SK-N-SH (cell line): ENCODE measurements at regions not wholly inside any gene's neighbourhood (a gene's known extent, or its start where the extent isn't known, plus 50 kb on each side); places are given as distances from the start of the nearest gene placed in this dataset.

ENCODE experiments used
- CTCF ChIA-PET: fragments of 300-600, 350-600 bp; formaldehyde crosslinking; extraction: SDS; loops from one replicate; lab custom pipeline; 2021; lab: Yijun Ruan, JAX
- POLR2A ChIA-PET: fragments of 350-600 bp; sonication (Branson Sonifier 250); formaldehyde crosslinking; extraction: SDS; loops from one replicate; lab custom pipeline; 2020; ENCODE audit warnings: antibody characterized with exemption, inconsistent platforms; lab: Yijun Ruan, JAX
- DNase-seq: peaks from one replicate; pipeline ENCODE4 v3.0.0; 2012
- H2AFZ ChIP-seq: fragments of 200-600 bp; sonication (generic); 2 replicates; pipeline ENCODE4 v1.8.1; 2016; ENCODE audit warnings: antibody characterized with exemption, mild to moderate bottlenecking, low read depth
- H3F3A ChIP-seq: fragments of 200-600 bp; sonication (generic); replicated peaks from 2 replicates; pipeline ENCODE3; 2016; ENCODE audit warnings: antibody characterized with exemption, mild to moderate bottlenecking; ENCODE audit not compliant: insufficient read depth
- H3K27ac ChIP-seq, 2 experiments: fragments of 200-500 bp in 1 of 2; fragments of 200-600 bp in 1 of 2; sonication (Bioruptor generic) in 1 of 2; sonication (generic), shearing (Covaris generic) in 1 of 2; 2 replicates each; pipeline versions ENCODE4 v1.5.1 to v1.6.1; 2014 to 2016; ENCODE audit warnings: low read depth in 2 of 2, inconsistent platforms in 1 of 2, low read length in 1 of 2, mild to moderate bottlenecking in 1 of 2, mixed read lengths in 1 of 2
- H3K27me3 ChIP-seq: fragments of 200-600 bp; sonication (generic), shearing (Covaris generic); 2 replicates; pipeline ENCODE4 v1.6.1; 2016; ENCODE audit warnings: mixed run types; ENCODE audit not compliant: insufficient read depth
- H3K36me3 ChIP-seq, 2 experiments: fragments of 200-500 bp in 1 of 2; fragments of 200-600 bp in 1 of 2; sonication (Bioruptor generic) in 1 of 2; sonication (generic) in 1 of 2; replicated peaks in 1 of 2; 2 replicates each; pipeline versions ENCODE3 to v1.5.1; 2014 to 2016; ENCODE audit warnings: low read length in 1 of 2, mild to moderate bottlenecking in 1 of 2; ENCODE audit not compliant: insufficient read depth in 2 of 2, control insufficient read depth in 1 of 2
- H3K4me1 ChIP-seq, 2 experiments: fragments of 200-500 bp in 1 of 2; fragments of 200-600 bp in 1 of 2; sonication (Bioruptor generic) in 1 of 2; sonication (generic), shearing (Covaris generic) in 1 of 2; 2 replicates each; pipeline versions ENCODE4 v1.5.1 to v1.6.1; 2014 to 2016; ENCODE audit warnings: low read depth in 1 of 2, low read length in 1 of 2, mixed run types in 1 of 2; ENCODE audit not compliant: insufficient read depth in 2 of 2, control insufficient read depth in 1 of 2
- H3K4me2 ChIP-seq: fragments of 200-600 bp; sonication (generic), shearing (Covaris generic); 2 replicates; pipeline ENCODE4 v1.6.1; 2017; ENCODE audit warnings: mixed run types
- H3K4me3 ChIP-seq, 2 experiments: fragments of 200-500 bp in 1 of 2; fragments of 200-600 bp in 1 of 2; sonication (Bioruptor generic) in 1 of 2; sonication (generic), shearing (Covaris generic) in 1 of 2; 2 replicates each; pipeline versions ENCODE4 v1.5.1 to v1.8.1; 2014 to 2016; ENCODE audit warnings: low read depth in 2 of 2, inconsistent platforms in 1 of 2, low read length in 1 of 2, mild to moderate bottlenecking in 1 of 2, mixed read lengths in 1 of 2, moderate library complexity in 1 of 2
- H3K79me2 ChIP-seq: fragments of 200-600 bp; sonication (generic); 2 replicates; pipeline ENCODE4 v1.8.1; 2017; ENCODE audit warnings: mild to moderate bottlenecking; ENCODE audit not compliant: insufficient read depth
- H3K9ac ChIP-seq: fragments of 200-600 bp; sonication (generic); 2 replicates; pipeline ENCODE4 v1.6.1; 2017; ENCODE audit warnings: mixed run types
- H3K9me2 ChIP-seq: fragments of 200-600 bp; sonication (generic); 2 replicates; pipeline ENCODE4 v1.6.1; 2017; ENCODE audit warnings: mixed run types
- H3K9me3 ChIP-seq: fragments of 200-600 bp; sonication (generic); 2 replicates; pipeline ENCODE4 v1.6.1; 2017; ENCODE audit warnings: mixed run types, mild to moderate bottlenecking, moderate library complexity
- H4K20me1 ChIP-seq: fragments of 200-600 bp; sonication (generic); 2 replicates; pipeline ENCODE4 v1.6.1; 2017; ENCODE audit warnings: mild to moderate bottlenecking, mixed run types; ENCODE audit not compliant: insufficient read depth
- EP300 ChIP-seq, 2 experiments: IDR thresholded peaks; 2 replicates each; pipeline versions ENCODE4 v1.4.0 to v1.6.1; 2012; ENCODE audit warnings: borderline replicate concordance in 1 of 2, low read depth in 1 of 2, low read length in 1 of 2
- FOXJ3 ChIP-seq: sonication (generic); formaldehyde crosslinking; IDR thresholded peaks from 2 replicates; pipeline ENCODE4 v1.5.1; 2020; ENCODE audit warnings: mild to moderate bottlenecking, missing genetic modification reagents
- FOXM1 ChIP-seq: IDR thresholded peaks from 2 replicates; pipeline ENCODE4 v1.4.0; 2012; ENCODE audit warnings: low read depth, mild to moderate bottlenecking
- GABPA ChIP-seq: IDR thresholded peaks from 2 replicates; pipeline ENCODE4 v1.4.0; 2012; ENCODE audit warnings: low read depth, mild to moderate bottlenecking
- GATA2 ChIP-seq: sonication (generic); formaldehyde crosslinking; IDR thresholded peaks from 2 replicates; pipeline ENCODE4 v1.5.0; 2020; ENCODE audit warnings: mild to moderate bottlenecking, missing genetic modification reagents
- JUND ChIP-seq: IDR thresholded peaks from 2 replicates; pipeline ENCODE4 v1.4.0; 2012
- MEF2A ChIP-seq: IDR thresholded peaks from 2 replicates; pipeline ENCODE4 v1.4.0; 2012; ENCODE audit warnings: low read depth, borderline replicate concordance
- POLR2AphosphoS5 ChIP-seq: IDR thresholded peaks from 2 replicates; pipeline ENCODE4 v1.6.1; 2012; ENCODE audit warnings: low read depth, low read length
- RAD21 ChIP-seq: IDR thresholded peaks from 2 replicates; pipeline ENCODE4 v1.6.1; 2012; ENCODE audit warnings: mild to moderate bottlenecking, low read length
- RCOR1 ChIP-seq: fragments of 150-350 bp; IDR thresholded peaks from 2 replicates; pipeline ENCODE4 v1.6.1; 2017; ENCODE audit warnings: antibody characterized with exemption, low read length
- RFX5 ChIP-seq: IDR thresholded peaks from 2 replicates; pipeline ENCODE4 v1.6.1; 2012; ENCODE audit warnings: mild to moderate bottlenecking, improper control_type of control experiment, low read length
- RXRA ChIP-seq: IDR thresholded peaks from 2 replicates; pipeline ENCODE4 v1.4.0; 2012; ENCODE audit warnings: low read depth, mild to moderate bottlenecking, borderline replicate concordance
- SIN3A ChIP-seq: IDR thresholded peaks from 2 replicates; pipeline ENCODE4 v1.6.1; 2012; ENCODE audit warnings: low read depth, mild to moderate bottlenecking, low read length, moderate library complexity, borderline replicate concordance
- SMC3 ChIP-seq: IDR thresholded peaks from 2 replicates; pipeline ENCODE4 v1.6.1; 2012; ENCODE audit warnings: low read depth, low read length, improper control_type of control experiment
- TAF1 ChIP-seq: IDR thresholded peaks from 2 replicates; pipeline ENCODE4 v1.6.1; 2012; ENCODE audit warnings: low read depth, mild to moderate bottlenecking, low read length, moderate library complexity, borderline replicate concordance
- TEAD4 ChIP-seq: IDR thresholded peaks from 2 replicates; pipeline ENCODE4 v1.4.0; 2012; ENCODE audit warnings: mild to moderate bottlenecking, borderline replicate concordance; ENCODE audit not compliant: insufficient read depth
- YY1 ChIP-seq: IDR thresholded peaks from 2 replicates; pipeline ENCODE4 v1.4.0; 2012; ENCODE audit warnings: low read depth, mild to moderate bottlenecking
- WGBS: methylation state at CpG from one replicate; pipeline ENCODE4 v1.1.6; 2017; ENCODE audit warnings: low lambda C conversion rate; 5-methylcytosine and 5-hydroxymethylcytosine counted together
- TF ChIP-seq, protein P1 (sequence below): fragments of 200-600 bp; sonication (generic); IDR thresholded peaks from 2 replicates; pipeline ENCODE4 v1.6.1; 2017; ENCODE audit warnings: antibody characterized with exemption, mild to moderate bottlenecking, moderate library complexity
- TF ChIP-seq, protein P2 (sequence below): IDR thresholded peaks from 2 replicates; pipeline ENCODE4 v1.4.0; 2012; ENCODE audit warnings: low read depth
- TF ChIP-seq, protein P3 (sequence below): fragments of 150-350 bp; IDR thresholded peaks from 2 replicates; pipeline ENCODE4 v1.6.1; 2017; ENCODE audit warnings: antibody characterized with exemption, low read length, low read depth, borderline replicate concordance
- TF ChIP-seq, protein P4 (sequence below): IDR thresholded peaks from 2 replicates; pipeline ENCODE4 v1.4.0; 2012; ENCODE audit warnings: low read depth, borderline replicate concordance

DNA sequence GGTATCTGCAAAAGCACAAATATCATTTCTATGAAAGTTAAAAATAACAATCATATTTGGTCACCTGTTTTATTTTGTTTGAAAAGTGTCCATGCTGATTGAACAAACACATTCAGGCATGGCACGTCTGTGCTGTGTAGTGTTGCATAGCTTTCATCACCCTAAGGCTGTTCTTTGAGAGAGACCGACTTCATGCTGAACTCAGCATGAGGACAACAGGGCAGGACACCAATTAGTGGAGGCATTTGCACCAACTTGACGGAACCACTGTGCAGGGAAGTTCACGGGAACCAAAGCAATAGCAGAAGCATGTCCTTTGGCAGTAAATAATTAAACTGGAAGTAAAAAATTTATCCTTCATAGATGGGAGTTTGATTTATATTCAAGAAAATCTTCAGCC is 158.4 kb upstream of the SLC7A11 start:
- TF ChIP-seq TAF1: no peak
- no peak for TF ChIP-seq POLR2AphosphoS5
- no peak for TF ChIP-seq MEF2A
- TF ChIP-seq SIN3A: no peak
- no peak for TF ChIP-seq JUND
- TF ChIP-seq YY1: no peak
- no peak for TF ChIP-seq RXRA
- TF ChIP-seq, protein P1, sequence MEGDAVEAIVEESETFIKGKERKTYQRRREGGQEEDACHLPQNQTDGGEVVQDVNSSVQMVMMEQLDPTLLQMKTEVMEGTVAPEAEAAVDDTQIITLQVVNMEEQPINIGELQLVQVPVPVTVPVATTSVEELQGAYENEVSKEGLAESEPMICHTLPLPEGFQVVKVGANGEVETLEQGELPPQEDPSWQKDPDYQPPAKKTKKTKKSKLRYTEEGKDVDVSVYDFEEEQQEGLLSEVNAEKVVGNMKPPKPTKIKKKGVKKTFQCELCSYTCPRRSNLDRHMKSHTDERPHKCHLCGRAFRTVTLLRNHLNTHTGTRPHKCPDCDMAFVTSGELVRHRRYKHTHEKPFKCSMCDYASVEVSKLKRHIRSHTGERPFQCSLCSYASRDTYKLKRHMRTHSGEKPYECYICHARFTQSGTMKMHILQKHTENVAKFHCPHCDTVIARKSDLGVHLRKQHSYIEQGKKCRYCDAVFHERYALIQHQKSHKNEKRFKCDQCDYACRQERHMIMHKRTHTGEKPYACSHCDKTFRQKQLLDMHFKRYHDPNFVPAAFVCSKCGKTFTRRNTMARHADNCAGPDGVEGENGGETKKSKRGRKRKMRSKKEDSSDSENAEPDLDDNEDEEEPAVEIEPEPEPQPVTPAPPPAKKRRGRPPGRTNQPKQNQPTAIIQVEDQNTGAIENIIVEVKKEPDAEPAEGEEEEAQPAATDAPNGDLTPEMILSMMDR: no peak
- no peak for TF ChIP-seq EP300 (IDR thresholded peaks at IDR 0.05; ENCODE audit: borderline replicate concordance in 1 of 2, low read depth in 1 of 2, low read length in 1 of 2)
- no peak for TF ChIP-seq RAD21
- no peak for TF ChIP-seq RCOR1
- no peak for TF ChIP-seq FOXJ3 (CRISPR knock-in tag)
- Histone ChIP-seq H3K27ac (no peak overlapping the region), H3K27me3 (no peaks in the 10 kb centered on the region), H3K9ac (no peak overlapping the region), H3K4me2 (no peak overlapping the region), H4K20me1 (no peaks in the 10 kb centered on the region), H3F3A (no peaks in the 10 kb centered on the region), H3K9me3 (no peaks in the 10 kb centered on the region), H3K79me2 (no peaks in the 10 kb centered on the region), H3K36me3 (no peaks in the 10 kb centered on the region), H3K4me1 (peaks cover 0 to 2% of the 10 kb centered on the region in 2 experiments; a peak in 1 of 4 replicates), H2AFZ (no peak overlapping the region), H3K9me2 (no peaks in the 10 kb centered on the region), H3K4me3 (no peak overlapping the region)
- WGBS: 83% methylated on average over 4 of the region's 4 CpGs
- CTCF ChIA-PET: no interaction called here
- POLR2A ChIA-PET: no interaction called here
- no peak for DNase-seq

DNA sequence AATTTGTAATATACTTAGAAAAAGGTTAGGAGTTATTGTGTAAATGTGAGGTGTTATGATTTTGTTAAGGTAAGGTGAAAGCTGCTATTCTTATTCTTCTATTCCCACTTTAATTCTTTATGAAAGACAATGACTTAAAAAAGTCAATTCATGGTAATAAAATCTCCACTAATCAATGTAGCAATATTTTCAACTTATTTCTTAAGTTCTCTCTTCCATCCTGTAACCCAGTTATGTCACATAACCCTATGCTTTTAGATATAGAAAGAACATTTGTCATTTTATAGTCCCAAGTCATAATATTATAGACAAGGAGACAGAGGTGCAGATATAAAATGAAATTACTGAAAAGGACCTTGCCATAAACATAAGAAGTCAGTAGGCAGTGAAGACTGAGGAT is 157.9 kb upstream of the SLC7A11 start:
- no peak overlapping the region for H3K4me2 ChIP-seq
- no peak overlapping the region for H2AFZ ChIP-seq
- H3K9ac ChIP-seq: no peak overlapping the region
- CTCF ChIA-PET: interaction anchor here (1.1 kb wide), 1 partner anchor 20 kb away, joined by 3 read pairs; no protein-coding TSS in a partner anchor
- H3K36me3 ChIP-seq: no peaks in the 10 kb centered on the region
- H3K27me3 ChIP-seq: no peaks in the 10 kb centered on the region
- no peaks in the 10 kb centered on the region for H3F3A ChIP-seq
- no peak overlapping the region for H3K27ac ChIP-seq
- TF ChIP-seq, protein P2, sequence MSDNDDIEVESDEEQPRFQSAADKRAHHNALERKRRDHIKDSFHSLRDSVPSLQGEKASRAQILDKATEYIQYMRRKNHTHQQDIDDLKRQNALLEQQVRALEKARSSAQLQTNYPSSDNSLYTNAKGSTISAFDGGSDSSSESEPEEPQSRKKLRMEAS: no peak
- TF ChIP-seq GATA2 (no peak), YY1 (no peak), RFX5 (no peak), MEF2A (no peak), SIN3A (no peak), GABPA (no peak), EP300 (IDR thresholded peaks at IDR 0.05; ENCODE audit: borderline replicate concordance in 1 of 2, low read depth in 1 of 2, low read length in 1 of 2) (no peak), FOXM1 (no peak), TEAD4 (no peak), RCOR1 (no peak), SMC3 (no peak)
- TF ChIP-seq, protein P3, sequence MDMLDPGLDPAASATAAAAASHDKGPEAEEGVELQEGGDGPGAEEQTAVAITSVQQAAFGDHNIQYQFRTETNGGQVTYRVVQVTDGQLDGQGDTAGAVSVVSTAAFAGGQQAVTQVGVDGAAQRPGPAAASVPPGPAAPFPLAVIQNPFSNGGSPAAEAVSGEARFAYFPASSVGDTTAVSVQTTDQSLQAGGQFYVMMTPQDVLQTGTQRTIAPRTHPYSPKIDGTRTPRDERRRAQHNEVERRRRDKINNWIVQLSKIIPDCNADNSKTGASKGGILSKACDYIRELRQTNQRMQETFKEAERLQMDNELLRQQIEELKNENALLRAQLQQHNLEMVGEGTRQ: no peak
- TF ChIP-seq, protein P4, sequence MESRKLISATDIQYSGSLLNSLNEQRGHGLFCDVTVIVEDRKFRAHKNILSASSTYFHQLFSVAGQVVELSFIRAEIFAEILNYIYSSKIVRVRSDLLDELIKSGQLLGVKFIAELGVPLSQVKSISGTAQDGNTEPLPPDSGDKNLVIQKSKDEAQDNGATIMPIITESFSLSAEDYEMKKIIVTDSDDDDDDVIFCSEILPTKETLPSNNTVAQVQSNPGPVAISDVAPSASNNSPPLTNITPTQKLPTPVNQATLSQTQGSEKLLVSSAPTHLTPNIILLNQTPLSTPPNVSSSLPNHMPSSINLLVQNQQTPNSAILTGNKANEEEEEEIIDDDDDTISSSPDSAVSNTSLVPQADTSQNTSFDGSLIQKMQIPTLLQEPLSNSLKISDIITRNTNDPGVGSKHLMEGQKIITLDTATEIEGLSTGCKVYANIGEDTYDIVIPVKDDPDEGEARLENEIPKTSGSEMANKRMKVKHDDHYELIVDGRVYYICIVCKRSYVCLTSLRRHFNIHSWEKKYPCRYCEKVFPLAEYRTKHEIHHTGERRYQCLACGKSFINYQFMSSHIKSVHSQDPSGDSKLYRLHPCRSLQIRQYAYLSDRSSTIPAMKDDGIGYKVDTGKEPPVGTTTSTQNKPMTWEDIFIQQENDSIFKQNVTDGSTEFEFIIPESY: no peak
- TF ChIP-seq, all 33 proteins: peak for 0
- Histone ChIP-seq H4K20me1 (no peaks in the 10 kb centered on the region), H3K4me3 (no peak overlapping the region), H3K4me1 (no peaks in the 10 kb centered on the region; a peak in 1 of 4 replicates), H3K9me3 (no peaks in the 10 kb centered on the region), H3K79me2 (no peaks in the 10 kb centered on the region), H3K9me2 (no peaks in the 10 kb centered on the region)
- POLR2A ChIA-PET: no interaction called here
- no peak for DNase-seq
